ENCODE measurements at regions not wholly inside any gene's neighbourhood (a gene's known extent, or its start where the extent isn't known, plus 50 kb on each side); places are given as distances from the start of the nearest gene placed in this dataset.

DNA sequence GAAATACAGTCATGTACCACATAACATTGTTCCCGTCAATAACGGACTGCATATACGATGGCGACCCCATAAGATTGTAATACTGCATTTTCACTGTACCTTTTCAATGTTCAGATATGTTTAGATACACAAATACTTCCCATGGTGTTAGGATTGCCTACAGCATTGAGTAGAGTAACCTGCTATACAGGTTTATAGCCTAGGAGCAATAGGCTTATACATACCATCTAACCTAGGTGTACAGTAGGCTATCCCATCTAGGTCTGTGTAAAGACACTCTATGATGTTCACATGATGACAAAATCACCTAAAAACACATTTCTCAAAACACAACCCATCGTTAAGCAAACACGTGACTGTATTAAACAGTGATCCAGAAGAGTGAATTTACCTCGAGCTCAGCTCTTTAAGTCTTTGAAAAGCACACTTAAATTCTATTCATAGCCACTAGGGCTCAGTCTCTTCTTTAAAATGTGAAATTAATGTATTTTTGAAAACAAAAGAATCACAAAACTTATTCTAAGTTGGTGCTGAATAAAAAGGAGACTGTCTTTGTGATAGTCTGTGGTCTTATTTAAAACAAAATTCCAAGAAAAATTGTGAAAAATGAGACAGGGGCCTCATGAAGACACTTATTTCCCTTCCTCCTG, 239.1 kb upstream of the ARID2 start:
- H3K9ac ChIP-seq (ENCODE audit: insufficient read depth, low read depth, low read length) = no peak overlapping the region
- BruUV-seq (replicated peaks) = no TSS peak
- no peak overlapping the region for H3K4me2 ChIP-seq (ENCODE audit: low read depth, low read length)
- ChIA-PET POLR2A (no interaction called here), CTCF (ENCODE audit: low intra/inter-chr PET ratio, low total read pairs) (no interaction called here)
- no peaks in the 10 kb centered on the region; a peak in 1 of 5 replicates for H3K27me3 ChIP-seq (ENCODE audit: control insufficient read depth in 1 of 2, insufficient read depth in 2 of 2, low read length in 2 of 2)
- no peak for ATAC-seq
- H3K4me1 ChIP-seq (ENCODE audit: insufficient read depth, low read length) = no peaks in the 10 kb centered on the region
- H3K4me3 ChIP-seq (replicated peaks in 1 of 3; ENCODE audit: insufficient read depth in 1 of 3, low read depth in 2 of 3, low read length in 3 of 3) = no peak overlapping the region
- intact Hi-C loops (cut with micrococcal nuclease; ENCODE audit: unreplicated experiment) = no loop called here
- no peak overlapping the region for H3K27ac ChIP-seq (ENCODE audit: extremely low read length, insufficient read depth, low read length)
- 3% methylated on average over 7 of the region's 7 CpGs for whole genome bisulfite sequencing (ENCODE audit: low lambda C conversion rate)
- H2AFZ ChIP-seq (ENCODE audit: low read length) = no peak overlapping the region
- no peaks in the 10 kb centered on the region for H3K79me2 ChIP-seq (ENCODE audit: insufficient read depth, low read length)
- in situ Hi-C loops (cut with HindIII; ENCODE audit: extremely low pct_ligation_motif_present, low pct_unique_long_range_greater_than_20kb) = no loop called here
- H3K36me3 ChIP-seq (replicated peaks in 1 of 2; ENCODE audit: control insufficient read depth in 1 of 2, insufficient read depth in 2 of 2, low read length in 2 of 2) = no peaks in the 10 kb centered on the region
- no peak for TF ChIP-seq AGO2 (optimal IDR thresholded peaks at IDR 0.05; ENCODE audit: low read depth, low read length)
- no peak for TF ChIP-seq ZNF607 (CRISPR knock-in tag; IDR thresholded peaks at IDR 0.05; ENCODE audit: borderline replicate concordance)
- no peak for TF ChIP-seq RELA (CRISPR knock-in tag; IDR thresholded peaks at IDR 0.05)
- TF ChIP-seq U2AF2 (IDR thresholded peaks at IDR 0.05; ENCODE audit: low read depth, low read length) = no peak
- TF ChIP-seq ZNF547 (CRISPR knock-in tag; IDR thresholded peaks at IDR 0.05) = no peak
- no peak for TF ChIP-seq ZNF260 (CRISPR knock-in tag; IDR thresholded peaks at IDR 0.05; ENCODE audit: borderline replicate concordance, low read depth)
- no peak for TF ChIP-seq REPIN1 (CRISPR knock-in tag; IDR thresholded peaks at IDR 0.05; ENCODE audit: borderline replicate concordance, low read depth)
- TF ChIP-seq, protein P1, sequence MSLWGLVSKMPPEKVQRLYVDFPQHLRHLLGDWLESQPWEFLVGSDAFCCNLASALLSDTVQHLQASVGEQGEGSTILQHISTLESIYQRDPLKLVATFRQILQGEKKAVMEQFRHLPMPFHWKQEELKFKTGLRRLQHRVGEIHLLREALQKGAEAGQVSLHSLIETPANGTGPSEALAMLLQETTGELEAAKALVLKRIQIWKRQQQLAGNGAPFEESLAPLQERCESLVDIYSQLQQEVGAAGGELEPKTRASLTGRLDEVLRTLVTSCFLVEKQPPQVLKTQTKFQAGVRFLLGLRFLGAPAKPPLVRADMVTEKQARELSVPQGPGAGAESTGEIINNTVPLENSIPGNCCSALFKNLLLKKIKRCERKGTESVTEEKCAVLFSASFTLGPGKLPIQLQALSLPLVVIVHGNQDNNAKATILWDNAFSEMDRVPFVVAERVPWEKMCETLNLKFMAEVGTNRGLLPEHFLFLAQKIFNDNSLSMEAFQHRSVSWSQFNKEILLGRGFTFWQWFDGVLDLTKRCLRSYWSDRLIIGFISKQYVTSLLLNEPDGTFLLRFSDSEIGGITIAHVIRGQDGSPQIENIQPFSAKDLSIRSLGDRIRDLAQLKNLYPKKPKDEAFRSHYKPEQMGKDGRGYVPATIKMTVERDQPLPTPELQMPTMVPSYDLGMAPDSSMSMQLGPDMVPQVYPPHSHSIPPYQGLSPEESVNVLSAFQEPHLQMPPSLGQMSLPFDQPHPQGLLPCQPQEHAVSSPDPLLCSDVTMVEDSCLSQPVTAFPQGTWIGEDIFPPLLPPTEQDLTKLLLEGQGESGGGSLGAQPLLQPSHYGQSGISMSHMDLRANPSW (CRISPR knock-in tag; IDR thresholded peaks at IDR 0.05; ENCODE audit: borderline replicate concordance) = no peak
- TF ChIP-seq FOSL1 (CRISPR knock-in tag; IDR thresholded peaks at IDR 0.05; ENCODE audit: borderline replicate concordance) = no peak
- no peak for TF ChIP-seq ZKSCAN5 (CRISPR knock-in tag; IDR thresholded peaks at IDR 0.05)
- TF ChIP-seq ZFP37 (CRISPR knock-in tag; IDR thresholded peaks at IDR 0.05; ENCODE audit: borderline replicate concordance) = no peak
- no peak for TF ChIP-seq LCORL (IDR thresholded peaks at IDR 0.05)
- no peak for TF ChIP-seq LCORL (CRISPR knock-in tag; IDR thresholded peaks at IDR 0.05)
- TF ChIP-seq KDM6A (CRISPR knock-in tag; IDR thresholded peaks at IDR 0.05; ENCODE audit: low read depth) = no peak
- no peak for TF ChIP-seq BRCA1 (CRISPR knock-in tag; IDR thresholded peaks at IDR 0.05)
- no peak for TF ChIP-seq ZNF501 (CRISPR knock-in tag; IDR thresholded peaks at IDR 0.05)
- no peak for TF ChIP-seq FLYWCH1 (CRISPR knock-in tag; IDR thresholded peaks at IDR 0.05)
- no peak for DNase-seq (ENCODE audit: low spot score)
- FAIRE-seq = no peak
- no peaks in the 10 kb centered on the region for H3K9me3 ChIP-seq (ENCODE audit: low read length)
- H4K20me1 ChIP-seq (ENCODE audit: insufficient read depth, low read length) = no peaks in the 10 kb centered on the region
